Upper lobe of left lung (tissue), 4 donors: ENCODE measurements at regions not wholly inside any gene's neighbourhood (a gene's known extent, or its start where the extent isn't known, plus 50 kb on each side); places are given as distances from the start of the nearest gene placed in this dataset.

Source experiments
- CTCF ChIP-seq, 6 experiments: fragments of 450-650 bp in 4 of 6; fragments of 200-600 bp in 2 of 6; sonication (generic) in 2 of 6; IDR thresholded peaks; one replicate each; pipeline ENCODE4 v1.5.1; 2016 to 2019; ENCODE audit warnings: antibody characterized with exemption in 6 of 6
- POLR2A ChIP-seq, 4 donors: fragments of 450-650 bp; IDR thresholded peaks; one replicate each; pipeline ENCODE4 v1.5.1; 2016 to 2017; ENCODE audit warnings: antibody characterized with exemption in 4 of 4, mild to moderate bottlenecking in 2 of 4

DNA sequence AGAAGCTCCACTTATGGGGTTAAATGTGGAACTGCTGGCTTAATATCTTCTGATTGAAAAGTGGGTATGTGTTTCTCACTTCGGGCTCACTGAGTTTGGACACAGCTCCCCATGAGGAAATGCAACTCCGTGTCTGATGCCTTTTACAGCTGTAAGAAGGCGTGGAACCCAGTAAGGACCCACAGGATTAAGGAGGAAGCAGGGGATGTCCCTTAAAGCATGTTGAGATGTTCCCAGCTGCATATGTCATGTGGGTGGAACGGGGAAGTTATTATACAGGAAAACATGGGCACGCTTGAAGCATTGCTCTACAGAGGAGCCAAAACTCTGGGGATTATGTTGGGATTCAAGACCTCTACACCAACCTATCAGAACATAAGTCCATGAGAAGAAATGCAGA lies 224.4 kb downstream of the NEBL start:
- TF ChIP-seq CTCF (IDR thresholded peaks at IDR 0.05) (no peak), POLR2A (IDR thresholded peaks at IDR 0.05) (no peak)
